NOMO-1 treated with dmso at 0.1 percent for 144 hours (cell line): ENCODE measurements at regions not wholly inside any gene's neighbourhood (a gene's known extent, or its start where the extent isn't known, plus 50 kb on each side); places are given as distances from the start of the nearest gene placed in this dataset.
A peak's percentile ranks its signal among the peaks of the same experiment; 100 is the strongest.

Experiments used
- DNase-seq: peaks from one replicate; lab custom pipeline; 2025; ENCODE audit not compliant: unreplicated experiment; lab: John Stamatoyannopoulos, UW

DNA sequence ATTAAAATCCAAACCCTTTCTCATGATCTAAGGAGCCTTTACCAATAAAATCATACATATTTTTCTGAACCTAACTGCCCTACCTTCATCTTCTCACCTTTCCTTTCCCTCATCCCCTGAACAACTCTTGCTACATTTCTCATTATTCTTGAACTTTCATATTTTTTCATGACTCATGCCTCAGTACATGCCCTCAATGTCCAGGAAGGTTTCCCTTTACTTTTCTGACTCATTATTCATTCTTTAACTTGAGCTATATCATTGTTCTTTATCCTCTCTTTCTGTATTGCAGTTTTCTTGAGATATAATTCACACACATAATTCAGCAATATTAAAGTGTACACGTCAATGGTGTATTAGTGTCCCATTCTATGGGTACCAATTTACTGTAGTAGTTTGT is 231.0 kb downstream of the ALG10B start:
- no peak for DNase-seq

- peak; percentile 58 for DNase-seq
Measured at GRCh38 chr12:38555620-38556591, 239.3 kb downstream of the ALG10B start.

DNA sequence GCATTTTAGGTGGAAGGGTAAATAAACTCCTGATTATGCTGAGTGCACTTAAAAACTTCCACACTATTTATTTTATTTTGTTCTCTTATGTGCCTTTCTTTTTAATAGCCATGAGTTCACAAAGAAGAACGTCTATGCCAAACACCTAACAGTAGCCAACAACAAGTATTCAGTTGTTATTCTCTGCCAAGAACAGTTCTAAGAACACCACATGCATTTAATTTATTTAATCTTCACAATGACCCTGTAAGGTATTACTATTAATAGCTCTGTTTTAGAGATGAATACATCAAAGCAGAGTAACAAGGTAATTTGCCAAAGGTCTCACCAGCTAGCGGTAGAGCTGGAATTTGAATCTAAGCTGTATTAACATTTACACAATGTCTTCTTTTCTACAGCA is 240.1 kb downstream of the ALG10B start:
- no peak for DNase-seq

DNA sequence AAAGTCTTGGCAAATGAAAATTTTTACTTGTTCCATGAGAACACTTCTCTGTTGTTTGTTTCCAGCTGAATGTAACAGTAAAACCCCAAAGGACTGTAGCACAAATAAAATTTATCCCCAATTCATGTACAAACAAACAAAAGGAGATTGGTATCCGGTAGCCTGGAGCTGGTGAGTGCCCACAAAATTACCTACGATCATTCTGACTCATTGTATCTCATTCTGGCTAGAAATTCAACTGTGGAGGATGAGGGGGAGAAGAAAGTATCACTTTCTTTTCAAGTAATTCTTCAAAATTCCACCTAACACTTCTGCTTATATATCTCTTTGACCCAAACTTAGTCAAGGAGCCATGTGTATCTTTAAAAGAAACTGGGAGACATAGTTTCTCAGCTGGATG is 268.5 kb downstream of the ALG10B start:
- DNase-seq = no peak

DNA sequence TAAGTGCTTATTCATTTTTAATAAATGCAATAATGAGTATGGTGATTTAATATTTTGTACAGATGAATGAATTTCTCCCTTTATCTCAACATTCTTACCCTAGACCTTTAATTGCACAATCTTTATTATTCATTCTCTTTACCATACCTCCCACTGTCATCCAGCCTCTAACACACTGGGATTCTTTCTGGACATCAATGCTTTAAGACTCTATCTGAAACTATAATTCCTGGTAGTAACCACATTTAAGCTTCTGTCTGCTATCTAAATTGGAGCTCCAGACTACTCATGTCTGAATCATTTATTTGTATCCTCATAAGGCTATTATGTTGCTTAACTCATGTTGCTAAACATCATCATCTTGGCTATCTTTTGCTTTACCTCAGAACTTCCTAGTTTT is 270.2 kb downstream of the ALG10B start:
- no peak for DNase-seq

GRCh38 chr12:38587594-38587993 is 271.0 kb downstream of the ALG10B start:
- peak; percentile 10 for DNase-seq

DNA sequence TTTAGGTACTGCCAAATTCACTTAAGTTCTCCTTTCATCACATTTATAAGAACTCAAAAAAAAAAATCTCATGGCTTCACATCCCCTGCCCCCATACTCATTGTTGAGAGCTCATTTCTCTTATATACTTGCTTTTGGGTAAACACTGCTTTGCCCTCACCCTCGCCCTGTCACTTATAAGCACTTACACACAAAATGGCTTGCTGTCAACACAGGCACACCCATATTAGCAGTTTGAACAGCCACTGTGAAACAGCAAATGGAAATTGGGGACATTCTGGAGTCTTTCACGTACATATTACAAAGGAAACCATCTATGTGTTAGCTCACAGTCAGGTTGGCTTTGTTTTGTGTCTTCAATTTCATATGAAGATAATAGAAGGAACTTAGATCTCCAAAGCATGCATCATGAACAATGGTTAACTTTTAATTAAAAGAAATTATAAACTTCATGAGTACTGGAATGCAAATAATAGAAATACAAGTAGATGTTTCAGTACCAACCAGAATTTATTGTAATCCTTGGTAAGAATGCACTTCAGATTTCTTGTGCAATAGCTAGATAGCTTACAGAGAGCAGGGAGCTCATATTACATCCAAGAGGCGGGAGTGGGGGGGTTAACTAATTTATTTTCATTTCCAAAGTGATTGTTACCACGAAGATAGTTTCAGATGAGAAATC is 272.2 kb downstream of the ALG10B start:
- no peak for DNase-seq

- no peak for DNase-seq
Measured at GRCh38 chr12:38589306-38589632, 272.7 kb downstream of the ALG10B start.

DNA sequence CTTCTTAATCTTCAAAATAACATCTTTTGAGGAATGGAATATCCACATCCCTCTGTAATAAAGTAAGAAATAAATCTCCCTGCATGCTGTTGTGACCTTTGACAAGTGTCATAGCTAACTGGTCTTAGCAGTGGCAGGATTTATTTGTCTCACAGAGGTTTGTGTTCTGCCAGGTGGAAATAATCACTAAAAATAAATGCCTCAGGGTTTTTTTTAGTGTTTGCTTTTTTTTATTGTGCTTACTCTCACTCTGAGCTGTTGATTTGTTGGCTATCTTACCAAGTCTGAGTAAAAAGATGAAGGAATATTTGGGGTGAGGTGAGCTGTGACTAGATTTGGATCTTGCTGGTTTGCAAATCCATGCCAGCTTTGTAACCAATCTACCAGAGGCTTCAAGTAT is 285.4 kb downstream of the ALG10B start:
- no peak for DNase-seq
